HG03378 (cell line): ENCODE measurements at regions not wholly inside any gene's neighbourhood (a gene's known extent, or its start where the extent isn't known, plus 50 kb on each side); places are given as distances from the start of the nearest gene placed in this dataset.
"Not testable (repeated sequence)": the region's sequence is repeated elsewhere in the genome, so short reads cannot be mapped to it uniquely, and the experiment has no call there.

Experiments
- ATAC-seq: cut with Tn5 transposase; IDR thresholded peaks from one replicate; pipeline ENCODE4 v1.9.1; 2021; ENCODE audit warnings: mild to moderate bottlenecking, moderate library complexity; ENCODE audit not compliant: unreplicated experiment

DNA sequence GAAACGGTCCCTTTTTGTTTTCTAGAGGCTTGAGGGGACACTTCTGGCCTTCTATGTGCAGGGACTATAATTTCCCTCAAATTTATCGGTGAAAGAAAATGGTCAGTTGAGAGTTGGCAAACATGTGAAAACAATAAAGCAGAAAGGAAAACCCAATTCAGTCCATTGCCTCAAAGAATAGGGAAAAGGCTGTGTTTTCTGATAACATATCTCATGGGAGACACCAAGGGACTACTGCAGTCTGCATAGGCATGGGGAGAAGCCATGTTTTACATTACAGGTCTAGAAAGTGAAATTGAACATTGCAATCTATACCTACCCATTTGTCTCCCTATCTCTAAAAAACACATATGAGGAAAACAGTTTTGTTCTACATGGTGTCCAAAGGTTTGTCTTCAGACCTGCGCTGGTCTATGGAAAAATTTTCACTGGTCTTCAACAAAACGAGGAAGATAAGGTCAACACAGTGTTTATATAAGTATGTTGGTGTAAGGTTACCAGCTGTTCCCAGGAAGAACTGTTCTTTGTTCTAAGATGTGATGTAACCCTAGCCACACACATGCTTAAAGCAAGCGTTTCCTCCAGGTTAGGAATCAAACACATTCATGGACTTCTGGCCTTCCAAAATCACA, 179.7 kb downstream of the MREG start:
- ATAC-seq = no peak

DNA sequence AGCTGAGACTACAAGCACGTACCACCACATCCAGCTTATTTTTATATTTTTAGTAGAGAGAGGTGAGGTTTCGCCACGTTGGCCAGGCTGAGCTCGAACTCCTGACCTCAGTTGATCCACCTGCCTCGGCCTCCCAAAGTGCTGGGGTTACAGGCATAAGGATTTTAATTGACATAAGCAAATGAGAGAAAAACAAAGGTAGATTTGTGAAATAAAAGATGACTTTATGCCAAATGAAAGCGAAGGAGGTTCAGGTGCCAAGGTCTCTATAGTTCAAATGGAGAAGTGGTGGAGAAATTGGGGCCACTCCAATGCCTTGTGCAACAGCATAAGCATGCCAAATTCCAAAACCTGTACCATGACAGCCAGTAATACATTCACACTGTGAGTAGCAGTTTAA, 180.6 kb downstream of the MREG start:
- ATAC-seq = no peak

- ATAC-seq = peak; percentile 67
Observed at GRCh38 chr2:215831296-215831913, 181.9 kb downstream of the MREG start.

GRCh38 chr2:215830304-215830703, 183.0 kb downstream of the MREG start:
- no peak for ATAC-seq

DNA sequence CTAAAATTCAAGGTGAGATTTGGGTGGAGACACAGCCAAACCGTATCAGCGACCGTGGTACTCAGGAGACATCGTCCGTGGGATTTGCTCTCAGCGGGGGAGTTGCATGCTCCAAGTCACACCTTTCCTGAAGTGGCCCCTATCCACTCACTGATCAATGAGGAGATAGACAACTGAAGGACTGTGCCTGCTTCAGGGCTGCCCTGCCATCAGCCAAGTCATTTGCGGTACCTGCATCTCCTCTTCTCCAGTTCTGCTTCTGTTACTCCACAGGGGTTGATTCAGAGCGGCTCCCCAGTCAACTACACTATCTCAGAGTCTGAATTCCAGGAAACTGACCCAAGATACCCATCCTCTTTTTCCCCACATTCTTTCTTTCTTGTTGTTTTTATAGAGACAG, 184.1 kb downstream of the MREG start:
- no peak for ATAC-seq

DNA sequence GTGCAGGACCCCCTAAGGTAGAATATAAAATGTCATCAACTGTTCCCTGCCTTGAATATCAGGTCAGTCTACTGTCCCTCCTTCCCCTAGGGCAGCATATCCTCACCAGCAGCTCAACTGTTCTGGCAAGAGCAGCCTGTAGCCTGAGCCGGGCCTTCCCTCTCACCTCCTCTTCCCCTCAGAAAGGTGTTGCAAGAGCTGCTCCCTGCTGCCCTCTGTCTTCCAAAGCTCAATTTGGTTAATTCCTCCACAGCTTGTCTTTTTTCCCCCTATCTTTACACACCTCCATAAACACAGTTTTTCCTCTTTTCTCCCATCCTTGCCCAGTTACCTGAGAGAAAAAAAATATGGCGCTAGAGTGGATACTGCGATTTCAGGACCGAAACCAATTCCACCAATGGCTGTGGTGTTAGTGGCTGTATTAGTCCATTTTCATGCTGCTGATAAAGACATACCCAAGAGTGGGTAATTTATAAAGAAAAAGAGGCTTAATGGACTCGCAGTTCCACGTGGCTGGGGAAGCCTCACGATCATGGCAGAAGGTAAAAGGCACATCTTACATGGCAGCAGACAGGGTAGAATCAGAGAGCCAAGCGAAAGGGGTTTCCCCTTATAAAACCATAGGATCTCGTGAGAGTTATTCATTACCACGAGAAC, 184.7 kb downstream of the MREG start:
- ATAC-seq = peak; percentile 72

- no peak for ATAC-seq
Observed at GRCh38 chr2:215826838-215827441, 186.4 kb downstream of the MREG start.

- no peak for ATAC-seq
Observed at GRCh38 chr2:215826376-215826775, 187.0 kb downstream of the MREG start.

- ATAC-seq = no peak
Observed at GRCh38 chr2:215825707-215826106, 187.6 kb downstream of the MREG start.

DNA sequence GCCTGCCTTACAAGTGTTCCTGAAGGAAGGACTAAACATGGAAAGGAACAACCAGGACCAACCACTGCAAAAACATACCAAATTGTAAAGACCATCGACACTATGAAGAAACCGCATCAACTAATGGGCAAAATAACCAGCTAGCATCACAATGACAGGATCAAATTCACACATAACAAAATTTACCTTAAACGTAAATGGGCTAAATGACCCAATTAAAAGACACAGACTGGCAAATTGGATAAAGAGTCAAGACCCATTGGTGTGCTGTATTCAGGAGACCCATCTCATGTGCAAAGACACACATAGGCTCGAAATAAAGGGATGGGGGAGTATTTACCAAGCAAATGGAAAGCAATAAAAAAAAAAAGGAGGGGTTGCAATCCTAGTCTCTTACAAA, 192.1 kb downstream of the MREG start:
- ATAC-seq = not testable (repeated sequence)

GRCh38 chr2:215819713-215820112, 193.6 kb downstream of the MREG start:
- not testable (repeated sequence) for ATAC-seq

- no peak for ATAC-seq
Observed at GRCh38 chr2:215817046-215817445, 196.3 kb downstream of the MREG start.

DNA sequence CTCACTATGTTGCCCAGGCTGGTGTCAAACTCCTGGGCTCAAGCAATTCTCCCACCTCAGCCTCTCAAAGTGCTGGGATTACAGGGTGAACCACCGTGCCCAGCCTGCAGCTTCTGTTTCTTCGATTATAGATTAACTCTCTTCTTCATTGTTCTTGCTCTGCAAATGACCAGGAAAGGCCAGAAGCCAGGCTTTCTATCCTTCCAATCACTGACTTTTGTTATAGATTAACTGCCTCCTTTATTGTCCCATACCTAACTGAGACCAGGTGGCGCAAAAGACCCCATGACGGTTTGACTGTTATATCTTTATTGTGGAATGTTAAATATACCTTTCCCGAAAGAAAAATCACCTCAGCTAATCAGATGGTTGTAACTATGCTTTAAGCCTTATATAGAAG, 196.9 kb downstream of the MREG start:
- no peak for ATAC-seq

- ATAC-seq = no peak
Observed at GRCh38 chr2:215815960-215816359, 197.4 kb downstream of the MREG start.

- no peak for ATAC-seq
Observed at GRCh38 chr2:215812966-215813365, 200.4 kb downstream of the MREG start.

- peak; percentile 98 for ATAC-seq
Observed at GRCh38 chr2:215811409-215812345, 201.7 kb downstream of the MREG start.

DNA sequence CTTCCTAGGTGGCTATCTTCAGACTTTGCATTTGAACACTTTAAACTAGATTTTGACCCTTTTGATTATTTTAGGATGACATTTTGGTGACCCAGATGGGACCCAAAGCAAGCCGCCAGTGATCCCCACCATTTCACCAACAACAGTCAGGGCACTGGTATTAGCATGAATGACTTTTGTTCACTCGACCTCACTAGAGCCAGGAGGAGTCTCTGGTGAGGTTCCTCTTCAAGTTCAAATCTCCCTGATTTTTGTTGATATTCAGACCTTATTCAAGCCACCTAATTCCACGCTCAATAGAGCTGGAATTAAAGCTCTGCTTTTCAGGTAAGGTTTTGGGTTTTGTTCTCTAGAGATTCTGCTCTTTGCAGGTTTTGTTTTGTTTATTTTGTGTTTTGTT, 202.3 kb downstream of the MREG start:
- ATAC-seq = peak; percentile 23

DNA sequence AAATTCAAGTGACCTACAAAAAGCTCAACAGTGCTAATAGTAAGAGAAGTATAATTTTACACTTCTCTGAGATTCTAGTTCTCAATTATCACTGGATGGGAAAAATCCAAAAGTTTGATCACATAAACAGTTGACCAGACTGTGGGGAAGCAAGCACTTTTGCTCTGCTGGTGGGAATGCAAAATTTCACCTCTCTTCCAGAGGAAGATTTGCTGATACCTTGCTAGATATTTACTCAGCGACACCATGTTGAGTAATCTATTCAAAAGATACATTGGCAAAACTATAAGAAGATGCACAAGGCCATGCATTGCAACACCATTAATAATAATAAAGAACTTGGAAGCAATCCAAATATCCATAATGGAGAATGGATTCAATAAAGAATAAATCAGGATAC, 204.4 kb downstream of the MREG start:
- no peak for ATAC-seq

DNA sequence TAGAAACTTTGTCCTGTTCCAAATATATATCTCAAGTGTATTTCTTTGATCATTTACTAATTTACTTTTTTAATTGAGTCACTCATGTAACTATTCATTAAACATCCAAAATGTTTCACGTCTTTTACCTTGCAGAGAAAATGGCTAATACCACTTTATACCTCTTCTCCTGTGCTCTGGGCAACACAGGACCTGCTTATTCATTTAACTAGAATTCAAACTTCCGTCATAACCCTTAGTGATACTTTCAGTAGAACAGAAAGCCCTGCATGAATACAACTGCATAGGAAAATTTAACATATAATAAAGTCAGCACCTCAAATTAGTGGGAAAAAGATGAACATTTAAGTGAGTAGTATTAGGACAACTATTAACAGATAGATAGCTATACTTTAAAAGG, 205.2 kb downstream of the MREG start:
- no peak for ATAC-seq

DNA sequence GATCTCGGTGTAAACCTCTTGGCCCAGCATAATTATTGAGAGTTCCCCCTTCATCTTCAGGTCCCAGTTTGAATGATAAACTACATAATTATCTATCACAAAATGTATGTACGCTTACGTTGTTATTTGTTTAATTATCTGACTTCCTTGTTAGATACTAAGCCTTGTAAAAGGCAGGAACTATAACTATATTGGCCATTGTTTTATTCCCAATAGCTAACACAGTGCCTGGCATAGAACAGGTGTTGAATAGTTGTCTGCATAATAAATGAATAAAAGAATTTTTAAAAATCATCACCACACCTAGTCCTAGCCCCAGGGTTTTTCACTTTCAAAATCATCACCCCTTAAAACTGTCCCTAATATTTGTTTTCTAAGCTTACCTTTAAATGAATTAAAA, 207.9 kb downstream of the MREG start:
- no peak for ATAC-seq

GRCh38 chr2:215803150-215803549, 210.2 kb downstream of the MREG start:
- ATAC-seq = no peak
